22Rv1 (cell line): ENCODE measurements at regions not wholly inside any gene's neighbourhood (a gene's known extent, or its start where the extent isn't known, plus 50 kb on each side); places are given as distances from the start of the nearest gene placed in this dataset.

ENCODE experiments used
- CTCF ChIP-seq: fragments of 450-650 bp; IDR thresholded peaks from 2 replicates; pipeline ENCODE4 v1.5.1; 2017; ENCODE audit warnings: mild to moderate bottlenecking
- ZFX ChIP-seq: fragments of 450-650 bp; IDR thresholded peaks from 2 replicates; pipeline ENCODE4 v1.6.1; 2017; ENCODE audit warnings: antibody characterized with exemption, borderline replicate concordance

DNA sequence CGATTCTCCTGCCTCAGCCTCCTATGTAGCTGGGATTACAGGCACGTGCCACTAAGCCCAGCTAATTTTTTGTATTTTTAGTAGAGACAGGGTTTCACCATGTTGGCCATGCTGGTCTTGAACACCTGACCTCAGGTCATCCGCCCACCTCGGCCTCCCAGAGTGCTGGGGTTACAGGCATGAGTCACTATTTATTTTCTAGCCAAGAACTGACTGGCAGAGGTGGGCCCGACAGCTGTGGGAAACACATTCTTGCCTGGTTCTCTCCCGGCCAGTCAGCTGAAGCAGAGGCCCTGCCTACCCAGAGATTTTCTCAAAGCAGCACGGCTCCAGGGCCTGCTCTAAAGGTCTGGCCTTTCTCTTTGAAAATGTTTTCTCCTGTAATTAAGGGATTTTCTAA lies 108.0 kb downstream of the KCTD15 start:
- no peak for TF ChIP-seq CTCF
- no peak for TF ChIP-seq ZFX
